RWPE1 (cell line): ENCODE measurements at regions not wholly inside any gene's neighbourhood (a gene's known extent, or its start where the extent isn't known, plus 50 kb on each side); places are given as distances from the start of the nearest gene placed in this dataset.
A peak's percentile ranks its signal among the peaks of the same experiment; 100 is the strongest.

Experiments
- CTCF ChIA-PET: fragments of 350-600 bp; sonication (Branson Sonifier 250); formaldehyde crosslinking; extraction: SDS; loops from one replicate; lab custom pipeline; 2021; lab: Yijun Ruan, JAX
- POLR2A ChIA-PET: fragments of 400-600 bp; formaldehyde crosslinking; extraction: SDS; loops from one replicate; lab custom pipeline; 2020; ENCODE audit warnings: antibody characterized with exemption; ENCODE audit not compliant: low non-redundant PET; lab: Yijun Ruan, JAX
- DNase-seq: peaks from one replicate; pipeline ENCODE4 v3.0.0; 2012; ENCODE audit warnings: low spot score
- H3K27ac ChIP-seq: fragments of 450-650 bp; 2 replicates; pipeline ENCODE4 v1.5.1; 2017
- CTCF ChIP-seq: fragments of 450-650 bp; conservative IDR thresholded peaks from 2 replicates; pipeline ENCODE4 v1.5.1; 2017; ENCODE audit warnings: low read depth, mild to moderate bottlenecking

GRCh38 chr12:71218616-71219015 is 60.8 kb upstream of the TSPAN8 start:
- CTCF ChIA-PET = interaction anchor here (0.9 kb wide), 1 partner anchor 174 kb away, joined by 4 read pairs; no protein-coding TSS in a partner anchor

GRCh38 chr12:71216725-71217579 is 59.2 kb upstream of the TSPAN8 start:
- H3K27ac ChIP-seq = no peak overlapping the region
- TF ChIP-seq CTCF = 0 out of 2 replicates have a peak, but pooled peaks have one; percentile 22
- ChIA-PET CTCF (interaction anchor here (0.7 kb wide), 2 partner anchors 443 to 516 kb away, joined by 3 read pairs; no protein-coding TSS in a partner anchor), POLR2A (no interaction called here)
- DNase-seq = peak; percentile 16

More at GRCh38 chr12:71218616-71219015, 60.8 kb upstream of the TSPAN8 start:
- POLR2A ChIA-PET = no interaction called here
- H3K27ac ChIP-seq = no peak overlapping the region
- DNase-seq = no peak
- no peak for TF ChIP-seq CTCF

GRCh38 chr12:71214511-71215285 is 56.9 kb upstream of the TSPAN8 start:
- ChIA-PET POLR2A (no interaction called here), CTCF (no interaction called here)
- DNase-seq = no peak
- no peak for TF ChIP-seq CTCF
- no peak overlapping the region for H3K27ac ChIP-seq

- no peak for DNase-seq
- no peak for TF ChIP-seq CTCF
- CTCF ChIA-PET = no interaction called here
- no peak overlapping the region for H3K27ac ChIP-seq
- POLR2A ChIA-PET = no interaction called here
These were observed 50.4 kb upstream of the TSPAN8 start for GRCh38 chr12:71208053-71208685.
